ENCODE measurements at regions not wholly inside any gene's neighbourhood (a gene's known extent, or its start where the extent isn't known, plus 50 kb on each side); places are given as distances from the start of the nearest gene placed in this dataset.

GRCh38 chrX:102859550-102859871 is 77.6 kb upstream of the RAB40AL start:
- TF ChIP-seq CTCF (IDR thresholded peaks at IDR 0.05; ENCODE audit: low read depth, low read length, poor library complexity, severe bottlenecking) (no peak), EZH2phosphoT487 (IDR thresholded peaks at IDR 0.05; ENCODE audit: borderline replicate concordance, low read length) (no peak)
